Pulmonary artery endothelial cell (primary cell): ENCODE measurements at regions not wholly inside any gene's neighbourhood (a gene's known extent, or its start where the extent isn't known, plus 50 kb on each side); places are given as distances from the start of the nearest gene placed in this dataset.
"Not testable (repeated sequence)": the region's sequence is repeated elsewhere in the genome, so short reads cannot be mapped to it uniquely, and the experiment has no call there.

ENCODE experiments used
- DNase-seq: peaks from one replicate; pipeline ENCODE4 v3.0.0-alpha.2; 2011; ENCODE audit warnings: low read depth, low spot score

- DNase-seq: not testable (repeated sequence)
Measured at GRCh38 chr2:87406406-87407175, 341.3 kb upstream of the PLGLB2 start.

- not testable (repeated sequence) for DNase-seq
Measured at GRCh38 chr2:87409601-87410000, 338.3 kb upstream of the PLGLB2 start.

- not testable (repeated sequence) for DNase-seq
Measured at GRCh38 chr2:87410371-87410770, 337.5 kb upstream of the PLGLB2 start.

GRCh38 chr2:87412036-87412820 lies 335.7 kb upstream of the PLGLB2 start:
- DNase-seq: not testable (repeated sequence)

- DNase-seq: not testable (repeated sequence)
Measured at GRCh38 chr2:87414331-87414730, 333.6 kb upstream of the PLGLB2 start.

GRCh38 chr2:87414795-87415570 lies 332.9 kb upstream of the PLGLB2 start:
- DNase-seq: not testable (repeated sequence)

- DNase-seq: not testable (repeated sequence)
Measured at GRCh38 chr2:87415586-87416265, 332.2 kb upstream of the PLGLB2 start.

- DNase-seq: not testable (repeated sequence)
Measured at GRCh38 chr2:87416266-87416592, 331.7 kb upstream of the PLGLB2 start.

- not testable (repeated sequence) for DNase-seq
Measured at GRCh38 chr2:87417147-87417546, 330.7 kb upstream of the PLGLB2 start.

GRCh38 chr2:87417742-87418567 lies 329.9 kb upstream of the PLGLB2 start:
- not testable (repeated sequence) for DNase-seq

GRCh38 chr2:87418823-87419822 lies 328.8 kb upstream of the PLGLB2 start:
- DNase-seq: not testable (repeated sequence)

GRCh38 chr2:87419980-87420379 lies 327.9 kb upstream of the PLGLB2 start:
- DNase-seq: not testable (repeated sequence)

GRCh38 chr2:87420954-87421353 lies 326.9 kb upstream of the PLGLB2 start:
- not testable (repeated sequence) for DNase-seq

- DNase-seq: not testable (repeated sequence)
Measured at GRCh38 chr2:87423796-87424762, 323.8 kb upstream of the PLGLB2 start.

GRCh38 chr2:87424763-87425154 lies 323.1 kb upstream of the PLGLB2 start:
- DNase-seq: not testable (repeated sequence)

GRCh38 chr2:87425191-87425590 lies 322.7 kb upstream of the PLGLB2 start:
- DNase-seq: not testable (repeated sequence)

- not testable (repeated sequence) for DNase-seq
Measured at GRCh38 chr2:87425717-87426116, 322.2 kb upstream of the PLGLB2 start.
